GM21529 (cell line): ENCODE measurements at regions not wholly inside any gene's neighbourhood (a gene's known extent, or its start where the extent isn't known, plus 50 kb on each side); places are given as distances from the start of the nearest gene placed in this dataset.
"Not testable (repeated sequence)": the region's sequence is repeated elsewhere in the genome, so short reads cannot be mapped to it uniquely, and the experiment has no call there.

ENCODE experiments used
- ATAC-seq: cut with Tn5 transposase; IDR thresholded peaks from one replicate; pipeline ENCODE4 v1.9.1; 2021; ENCODE audit not compliant: unreplicated experiment

- no peak for ATAC-seq
Observed at GRCh38 chr5:91830361-91830953, 447.3 kb upstream of the ARRDC3 start.

- no peak for ATAC-seq
Observed at GRCh38 chr5:91825618-91826017, 442.5 kb upstream of the ARRDC3 start.

- ATAC-seq: no peak
Observed at GRCh38 chr5:91824406-91824805, 441.3 kb upstream of the ARRDC3 start.

- no peak for ATAC-seq
Observed at GRCh38 chr5:91820874-91821273, 437.8 kb upstream of the ARRDC3 start.

GRCh38 chr5:91816681-91817080 is 433.6 kb upstream of the ARRDC3 start:
- ATAC-seq: no peak

GRCh38 chr5:91797576-91797975 is 414.5 kb upstream of the ARRDC3 start:
- no peak for ATAC-seq

GRCh38 chr5:91794856-91795548 is 411.9 kb upstream of the ARRDC3 start:
- no peak for ATAC-seq

- no peak for ATAC-seq
Observed at GRCh38 chr5:91794455-91794854, 411.3 kb upstream of the ARRDC3 start.

GRCh38 chr5:91787718-91788117 is 404.6 kb upstream of the ARRDC3 start:
- no peak for ATAC-seq

GRCh38 chr5:91777671-91778070 is 394.6 kb upstream of the ARRDC3 start:
- ATAC-seq: no peak

GRCh38 chr5:91776249-91776648 is 393.1 kb upstream of the ARRDC3 start:
- ATAC-seq: no peak

- no peak for ATAC-seq
Observed at GRCh38 chr5:91770400-91770799, 387.3 kb upstream of the ARRDC3 start.

GRCh38 chr5:91757383-91757782 is 374.3 kb upstream of the ARRDC3 start:
- ATAC-seq: not testable (repeated sequence)

GRCh38 chr5:91754990-91755389 is 371.9 kb upstream of the ARRDC3 start:
- no peak for ATAC-seq

- not testable (repeated sequence) for ATAC-seq
Observed at GRCh38 chr5:91744470-91744869, 361.4 kb upstream of the ARRDC3 start.

- ATAC-seq: no peak
Observed at GRCh38 chr5:91742550-91742949, 359.4 kb upstream of the ARRDC3 start.

GRCh38 chr5:91741764-91742505 is 358.8 kb upstream of the ARRDC3 start:
- no peak for ATAC-seq

- no peak for ATAC-seq
Observed at GRCh38 chr5:91730026-91730425, 346.9 kb upstream of the ARRDC3 start.

GRCh38 chr5:91727463-91727862 is 344.3 kb upstream of the ARRDC3 start:
- ATAC-seq: no peak

- no peak for ATAC-seq
Observed at GRCh38 chr5:91722736-91723467, 339.8 kb upstream of the ARRDC3 start.

GRCh38 chr5:91712718-91713117 is 329.6 kb upstream of the ARRDC3 start:
- ATAC-seq: no peak

GRCh38 chr5:91707521-91707841 is 324.4 kb upstream of the ARRDC3 start:
- ATAC-seq: no peak
